Aorta (tissue), 5 donors: ENCODE measurements at regions not wholly inside any gene's neighbourhood (a gene's known extent, or its start where the extent isn't known, plus 50 kb on each side); places are given as distances from the start of the nearest gene placed in this dataset.

Experiments used
- ATAC-seq: fragments of 200-7000 bp; cut with Tn5 transposase; one replicate; pipeline ENCODE4 v1.9.1; 2022; ENCODE audit warnings: moderate library complexity; ENCODE audit not compliant: low FRiP score
- DNase-seq, 2 donors: peaks; one replicate each; pipeline ENCODE4 v3.0.0-alpha.2; 2020
- H3K27ac ChIP-seq, 2 donors: one replicate each; pipeline ENCODE4 v1.5.1; 2013; ENCODE audit warnings: low read length in 2 of 2, mild to moderate bottlenecking in 2 of 2, moderate library complexity in 2 of 2, control low read depth in 1 of 2, inconsistent platforms in 1 of 2, low read depth in 1 of 2
- H3K27me3 ChIP-seq, 2 donors: one replicate each; pipeline ENCODE4 v1.6.1; 2013; ENCODE audit warnings: control low read depth in 1 of 2, low read length in 1 of 2, mild to moderate bottlenecking in 1 of 2, moderate library complexity in 1 of 2; ENCODE audit not compliant: insufficient read depth in 2 of 2, control insufficient read depth in 1 of 2
- H3K36me3 ChIP-seq, 2 donors: one replicate each; pipeline ENCODE4 v1.6.1; 2013; ENCODE audit warnings: control low read depth in 1 of 2, low read length in 1 of 2, mild to moderate bottlenecking in 1 of 2; ENCODE audit not compliant: insufficient read depth in 2 of 2, control insufficient read depth in 1 of 2
- H3K4me1 ChIP-seq, 2 donors: one replicate each; pipeline ENCODE4 v1.6.1; 2013; ENCODE audit warnings: low read length in 2 of 2, control low read depth in 1 of 2, mild to moderate bottlenecking in 1 of 2, moderate library complexity in 1 of 2; ENCODE audit not compliant: insufficient read depth in 2 of 2, control insufficient read depth in 1 of 2
- H3K4me3 ChIP-seq, 2 donors: one replicate each; pipeline ENCODE4 v1.5.1; 2013; ENCODE audit warnings: low read length in 2 of 2, control low read depth in 1 of 2, mild to moderate bottlenecking in 1 of 2
- H3K9me3 ChIP-seq: one replicate; pipeline ENCODE4 v1.6.1; 2013; ENCODE audit warnings: mild to moderate bottlenecking, low read length; ENCODE audit not compliant: control insufficient read depth
- WGBS, 2 donors: extraction: QIAGEN DNeasy Blood & Tissue Kit; methylation state at CpG; one replicate each; pipeline ENCODE4 v1.1.7; 2013; 5-methylcytosine and 5-hydroxymethylcytosine counted together
- intact Hi-C, 2 donors: fragments of 100-400 bp; cut with DNase I; formaldehyde crosslinking; loops; one replicate each; pipeline versions ENCODE4 v1.14.2 to v1.15.0; 2022
- donor health status: healthy with polysubstance abuse.
- donor health status: Bipolar disorder and iron deficiency.
- donor health status: DM: no; HTN: no; CAD: no.
- donor health status: DM: no; HTN: no; CAD: no.
- donor health status: DM: yes; HTN: yes; CAD: no.

DNA sequence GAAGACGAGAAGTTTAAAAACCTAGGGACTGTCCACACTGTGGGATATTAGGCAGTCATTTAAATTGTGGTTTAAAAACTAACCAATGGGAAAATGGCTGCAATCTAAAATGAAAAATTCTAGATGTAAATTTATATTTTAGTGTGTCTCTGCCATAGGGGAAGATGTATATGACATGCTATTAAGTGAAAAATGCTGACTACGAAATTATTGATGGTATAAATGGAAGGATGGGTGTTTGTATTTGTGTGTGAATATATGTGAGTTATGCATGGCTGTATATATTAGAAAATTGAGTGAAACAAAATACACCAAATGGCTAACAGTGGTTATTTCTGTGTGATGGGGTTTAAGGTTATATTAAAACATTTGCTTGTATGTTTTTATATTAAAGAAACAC is 260.7 kb downstream of the AJAP1 start:
- WGBS, 2 donors: 70 to 74% methylated on average over 2 of the region's 2 CpGs
- no peak overlapping the region for H3K27ac ChIP-seq
- ATAC-seq: no peak
- no peaks in the 10 kb centered on the region for H3K4me1 ChIP-seq
- peaks cover 1% of the 10 kb centered on the region for H3K9me3 ChIP-seq
- intact Hi-C loops: loop anchor here in 1 of 2 donors (5.0 kb wide), 1 partner anchor 327 kb away; no protein-coding TSS in a partner anchor
- H3K27me3 ChIP-seq: no peaks in the 10 kb centered on the region
- no peak overlapping the region for H3K4me3 ChIP-seq
- no peak for DNase-seq
- H3K36me3 ChIP-seq: no peaks in the 10 kb centered on the region

DNA sequence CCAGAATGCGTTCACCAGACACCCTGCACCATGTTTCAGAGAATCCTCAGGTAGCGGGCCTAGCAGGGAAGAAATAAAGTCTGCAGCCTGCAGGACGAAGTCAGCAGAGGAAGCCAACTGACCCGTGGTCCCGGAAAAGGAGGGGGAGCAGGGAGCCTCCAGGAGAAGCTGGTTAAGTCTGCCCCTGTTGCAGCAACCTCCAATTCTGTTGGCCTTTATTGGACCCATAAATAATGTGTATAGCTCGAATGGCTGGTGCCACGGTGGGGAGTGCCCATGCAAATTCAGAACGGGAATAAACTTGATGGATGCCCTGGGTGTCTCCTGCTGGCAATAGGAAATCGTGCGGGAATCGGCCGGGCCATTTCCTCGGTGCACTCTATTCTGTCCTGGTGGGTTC is 254.1 kb downstream of the AJAP1 start:
- Histone ChIP-seq H3K27me3 (no peaks in the 10 kb centered on the region), H3K4me1 (no peaks in the 10 kb centered on the region), H3K27ac (no peak overlapping the region), H3K4me3 (no peak overlapping the region), H3K36me3 (no peaks in the 10 kb centered on the region), H3K9me3 (no peaks in the 10 kb centered on the region)
- ATAC-seq: no peak
- intact Hi-C loops: no loop called here
- DNase-seq: no peak
- WGBS, 2 donors: 79 to 80% methylated on average over 13 of the region's 13 CpGs

DNA sequence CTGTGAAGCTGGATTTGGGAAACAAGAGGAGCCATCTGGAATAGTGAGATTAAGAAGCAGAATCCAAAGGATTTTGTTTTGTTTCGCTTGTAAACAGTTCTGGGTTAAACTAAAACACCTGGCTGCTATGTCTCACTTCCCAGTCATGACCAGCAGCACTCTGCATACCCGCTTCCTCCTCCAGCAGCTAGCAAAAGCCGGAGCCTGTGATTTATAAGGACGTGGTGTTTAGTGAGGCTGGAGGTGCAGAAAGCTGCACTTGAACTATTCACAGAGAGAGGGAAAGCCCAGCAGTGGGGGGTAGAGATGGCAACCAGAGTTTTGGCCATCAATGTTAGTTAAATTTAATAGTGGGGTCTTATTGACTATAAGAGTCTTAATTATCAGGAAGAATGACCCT is 240.2 kb downstream of the AJAP1 start:
- no peak for ATAC-seq
- no peak for DNase-seq
- no peaks in the 10 kb centered on the region for H3K4me1 ChIP-seq
- no peak overlapping the region for H3K4me3 ChIP-seq
- no peak overlapping the region for H3K27ac ChIP-seq
- intact Hi-C loops: no loop called here
- H3K27me3 ChIP-seq: no peaks in the 10 kb centered on the region
- 12 to 20% methylated on average over 4 of the region's 4 CpGs for WGBS, 2 donors
- H3K9me3 ChIP-seq: peaks cover 5% of the 10 kb centered on the region
- no peaks in the 10 kb centered on the region for H3K36me3 ChIP-seq

DNA sequence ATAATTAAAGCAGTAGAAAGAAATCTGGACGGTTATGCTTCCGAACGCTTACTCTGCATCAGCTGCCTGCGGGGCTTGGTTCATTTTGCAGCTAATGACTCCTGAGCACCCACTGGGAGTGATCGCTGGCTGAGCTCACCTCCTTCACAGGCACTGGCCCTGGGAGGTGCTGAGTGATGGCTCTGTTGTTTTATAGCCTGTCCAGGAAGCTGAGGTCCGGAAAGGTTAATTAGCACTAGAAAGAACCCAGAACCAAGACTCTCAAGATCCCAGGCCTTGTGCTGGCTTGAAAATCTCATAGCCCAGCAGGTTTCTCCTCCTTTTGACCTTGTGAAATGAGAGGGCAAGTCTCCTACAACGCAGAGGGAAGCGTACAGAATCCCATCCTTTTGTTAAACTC is 226.2 kb downstream of the AJAP1 start:
- no peak for ATAC-seq
- no peak for DNase-seq
- 20 to 29% methylated on average over 8 of the region's 8 CpGs for WGBS, 2 donors
- no peaks in the 10 kb centered on the region for H3K27me3 ChIP-seq
- peaks cover 2% of the 10 kb centered on the region for H3K9me3 ChIP-seq
- H3K4me1 ChIP-seq: no peaks in the 10 kb centered on the region
- no peak overlapping the region for H3K27ac ChIP-seq
- H3K4me3 ChIP-seq: no peak overlapping the region
- intact Hi-C loops: no loop called here
- H3K36me3 ChIP-seq: no peaks in the 10 kb centered on the region

DNA sequence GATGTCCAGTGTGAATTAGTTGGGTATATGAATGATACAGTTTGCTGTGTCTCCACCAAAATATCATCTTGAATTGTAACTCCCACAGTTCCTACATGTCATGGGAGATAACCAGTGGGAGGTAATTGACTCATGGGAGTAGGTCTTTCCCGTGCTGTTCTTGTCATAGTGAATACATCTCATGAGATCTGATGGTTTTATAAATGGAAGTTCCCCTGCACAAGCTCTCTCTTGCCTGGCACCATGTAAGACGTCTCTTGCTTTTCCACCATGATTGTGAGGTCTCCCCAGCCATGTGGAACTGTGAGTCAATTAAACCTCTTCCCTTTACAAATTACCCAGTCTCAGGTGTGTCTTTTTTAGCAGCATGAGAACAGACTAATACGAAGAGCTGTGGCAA is 223.0 kb downstream of the AJAP1 start:
- Histone ChIP-seq H3K27me3 (no peaks in the 10 kb centered on the region), H3K36me3 (no peaks in the 10 kb centered on the region), H3K4me1 (no peaks in the 10 kb centered on the region), H3K4me3 (no peak overlapping the region), H3K27ac (no peak overlapping the region), H3K9me3 (no peaks in the 10 kb centered on the region)
- 63 to 71% methylated on average over 3 of the region's 3 CpGs for WGBS, 2 donors
- no peak for ATAC-seq
- no peak for DNase-seq
- intact Hi-C loops: no loop called here

- WGBS, 2 donors: 76 to 83% methylated on average over 3 of the region's 3 CpGs
- H3K9me3 ChIP-seq: no peaks in the 10 kb centered on the region
Measured at GRCh38 chr1:4871373-4871772, 217.0 kb downstream of the AJAP1 start.

GRCh38 chr1:4868521-4868920 is 214.1 kb downstream of the AJAP1 start:
- Histone ChIP-seq H3K4me3 (no peak overlapping the region), H3K27ac (no peak overlapping the region), H3K36me3 (no peaks in the 10 kb centered on the region), H3K27me3 (no peaks in the 10 kb centered on the region), H3K4me1 (no peaks in the 10 kb centered on the region), H3K9me3 (no peaks in the 10 kb centered on the region)
- intact Hi-C loops: no loop called here
- WGBS, 2 donors: 45 to 61% methylated on average over 2 of the region's 2 CpGs
- ATAC-seq (no peak), DNase-seq (no peak)

More at GRCh38 chr1:4871373-4871772, 217.0 kb downstream of the AJAP1 start:
- Histone ChIP-seq H3K27ac (no peak overlapping the region), H3K4me1 (no peaks in the 10 kb centered on the region), H3K27me3 (no peaks in the 10 kb centered on the region), H3K36me3 (no peaks in the 10 kb centered on the region), H3K4me3 (no peak overlapping the region)
- DNase-seq (no peak), ATAC-seq (no peak)
- intact Hi-C loops: no loop called here

GRCh38 chr1:4856396-4856795 is 202.0 kb downstream of the AJAP1 start:
- no peaks in the 10 kb centered on the region for H3K4me1 ChIP-seq
- 67 to 73% methylated on average over 3 of the region's 3 CpGs for WGBS, 2 donors
- no peaks in the 10 kb centered on the region for H3K27me3 ChIP-seq
- no peaks in the 10 kb centered on the region for H3K36me3 ChIP-seq
- H3K27ac ChIP-seq: no peak overlapping the region
- H3K9me3 ChIP-seq: no peaks in the 10 kb centered on the region
- DNase-seq: no peak
- intact Hi-C loops: no loop called here
- H3K4me3 ChIP-seq: no peak overlapping the region
- ATAC-seq: no peak

DNA sequence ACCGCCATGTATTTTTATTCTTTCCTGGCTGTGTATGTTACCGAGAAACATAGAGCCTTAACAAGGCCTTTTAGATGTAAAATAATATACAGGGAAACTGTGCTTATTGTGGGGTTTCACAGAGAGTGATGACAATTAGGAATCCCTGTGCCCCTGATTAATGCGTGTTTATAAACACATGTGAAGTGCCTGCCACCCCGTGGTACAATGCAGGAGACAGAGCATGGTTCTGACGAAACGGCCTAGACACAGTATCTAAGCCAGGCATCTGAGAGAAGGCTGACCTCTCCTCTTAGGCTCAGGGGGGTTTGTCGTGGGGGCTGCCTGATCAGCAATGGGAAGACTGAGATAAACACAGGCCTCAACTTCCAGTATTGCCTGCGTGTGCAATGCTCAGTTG is 200.0 kb downstream of the AJAP1 start:
- intact Hi-C loops: no loop called here
- H3K36me3 ChIP-seq: no peaks in the 10 kb centered on the region
- no peak for DNase-seq
- H3K27ac ChIP-seq: no peak overlapping the region
- no peaks in the 10 kb centered on the region for H3K27me3 ChIP-seq
- H3K4me1 ChIP-seq: no peaks in the 10 kb centered on the region
- ATAC-seq: no peak
- 75 to 78% methylated on average over 8 of the region's 8 CpGs for WGBS, 2 donors
- H3K4me3 ChIP-seq: no peak overlapping the region
- H3K9me3 ChIP-seq: peaks cover 6% of the 10 kb centered on the region
